PFSK-1 (cell line): ENCODE measurements at regions not wholly inside any gene's neighbourhood (a gene's known extent, or its start where the extent isn't known, plus 50 kb on each side); places are given as distances from the start of the nearest gene placed in this dataset.

Source experiments
- FOXP2 ChIP-seq: optimal IDR thresholded peaks from 2 replicates; pipeline ENCODE3; 2011; ENCODE audit warnings: borderline replicate concordance, control low read depth, inconsistent platforms; ENCODE audit not compliant: insufficient read depth; ENCODE audit errors: extremely low read length, extremely low read depth
- POLR2AphosphoS5 ChIP-seq: IDR thresholded peaks from 2 replicates; pipeline ENCODE4 v1.6.1; 2012; ENCODE audit warnings: low read depth, mild to moderate bottlenecking, control low read depth, low read length, moderate library complexity
- SIN3A ChIP-seq: IDR thresholded peaks from 2 replicates; pipeline ENCODE4 v1.6.1; 2012; ENCODE audit warnings: mild to moderate bottlenecking, low read length, moderate library complexity, borderline replicate concordance; ENCODE audit not compliant: insufficient read depth
- TAF1 ChIP-seq: IDR thresholded peaks from 2 replicates; pipeline ENCODE4 v1.6.1; 2012; ENCODE audit warnings: low read length, control low read depth, borderline replicate concordance; ENCODE audit not compliant: insufficient read depth
- TF ChIP-seq, protein P1 (sequence below), 2 experiments: IDR thresholded peaks; 2 replicates each; pipeline versions ENCODE4 v1.6.1 to v1.8.0; 2011 to 2012; ENCODE audit warnings: low read depth in 2 of 2, low read length in 2 of 2, control low read depth in 1 of 2, inconsistent platforms in 1 of 2, mild to moderate bottlenecking in 1 of 2, moderate library complexity in 1 of 2; ENCODE audit not compliant: insufficient read depth in 1 of 2

GRCh38 chrX:10984213-10984612, 126.9 kb upstream of the HCCS start:
- TF ChIP-seq POLR2AphosphoS5 = no peak
- TF ChIP-seq, protein P1, sequence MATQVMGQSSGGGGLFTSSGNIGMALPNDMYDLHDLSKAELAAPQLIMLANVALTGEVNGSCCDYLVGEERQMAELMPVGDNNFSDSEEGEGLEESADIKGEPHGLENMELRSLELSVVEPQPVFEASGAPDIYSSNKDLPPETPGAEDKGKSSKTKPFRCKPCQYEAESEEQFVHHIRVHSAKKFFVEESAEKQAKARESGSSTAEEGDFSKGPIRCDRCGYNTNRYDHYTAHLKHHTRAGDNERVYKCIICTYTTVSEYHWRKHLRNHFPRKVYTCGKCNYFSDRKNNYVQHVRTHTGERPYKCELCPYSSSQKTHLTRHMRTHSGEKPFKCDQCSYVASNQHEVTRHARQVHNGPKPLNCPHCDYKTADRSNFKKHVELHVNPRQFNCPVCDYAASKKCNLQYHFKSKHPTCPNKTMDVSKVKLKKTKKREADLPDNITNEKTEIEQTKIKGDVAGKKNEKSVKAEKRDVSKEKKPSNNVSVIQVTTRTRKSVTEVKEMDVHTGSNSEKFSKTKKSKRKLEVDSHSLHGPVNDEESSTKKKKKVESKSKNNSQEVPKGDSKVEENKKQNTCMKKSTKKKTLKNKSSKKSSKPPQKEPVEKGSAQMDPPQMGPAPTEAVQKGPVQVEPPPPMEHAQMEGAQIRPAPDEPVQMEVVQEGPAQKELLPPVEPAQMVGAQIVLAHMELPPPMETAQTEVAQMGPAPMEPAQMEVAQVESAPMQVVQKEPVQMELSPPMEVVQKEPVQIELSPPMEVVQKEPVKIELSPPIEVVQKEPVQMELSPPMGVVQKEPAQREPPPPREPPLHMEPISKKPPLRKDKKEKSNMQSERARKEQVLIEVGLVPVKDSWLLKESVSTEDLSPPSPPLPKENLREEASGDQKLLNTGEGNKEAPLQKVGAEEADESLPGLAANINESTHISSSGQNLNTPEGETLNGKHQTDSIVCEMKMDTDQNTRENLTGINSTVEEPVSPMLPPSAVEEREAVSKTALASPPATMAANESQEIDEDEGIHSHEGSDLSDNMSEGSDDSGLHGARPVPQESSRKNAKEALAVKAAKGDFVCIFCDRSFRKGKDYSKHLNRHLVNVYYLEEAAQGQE (IDR thresholded peaks at IDR 0.05; ENCODE audit: insufficient read depth in 1 of 2, low read depth in 2 of 2, low read length in 2 of 2) = no peak

- TF ChIP-seq SIN3A (no peak), TAF1 (no peak), POLR2AphosphoS5 (no peak), FOXP2 (no peak)
- TF ChIP-seq, protein P1 (IDR thresholded peaks at IDR 0.05; ENCODE audit: insufficient read depth in 1 of 2, low read depth in 2 of 2, low read length in 2 of 2) = no peak
Observed at GRCh38 chrX:10986616-10987015, 124.5 kb upstream of the HCCS start.

DNA sequence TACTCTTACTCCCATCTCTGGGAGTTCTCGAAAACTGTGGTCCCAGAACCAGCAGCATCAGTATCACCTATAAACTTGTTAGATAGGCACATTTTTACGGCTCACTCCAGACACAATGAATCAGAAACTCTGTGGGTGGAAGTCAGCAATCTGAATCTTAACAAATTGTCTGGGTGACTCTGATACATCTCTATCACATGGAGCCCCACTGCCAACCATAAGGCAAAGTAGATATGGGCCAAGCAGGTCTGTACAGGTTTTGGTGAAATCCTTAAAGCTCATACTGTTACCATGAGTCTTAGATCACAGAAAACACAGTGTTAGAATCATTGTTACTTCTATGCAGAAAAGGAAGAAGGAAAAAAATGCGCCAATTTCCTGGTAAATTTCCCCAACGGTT, 122.5 kb upstream of the HCCS start:
- no peak for TF ChIP-seq SIN3A
- TF ChIP-seq FOXP2 = no peak
- no peak for TF ChIP-seq POLR2AphosphoS5
- TF ChIP-seq, protein P1 (IDR thresholded peaks at IDR 0.05; ENCODE audit: insufficient read depth in 1 of 2, low read depth in 2 of 2, low read length in 2 of 2) = no peak
- no peak for TF ChIP-seq TAF1

GRCh38 chrX:10989386-10989785, 121.7 kb upstream of the HCCS start:
- TF ChIP-seq POLR2AphosphoS5 (no peak), SIN3A (no peak), FOXP2 (no peak), TAF1 (no peak)
- TF ChIP-seq, protein P1 (IDR thresholded peaks at IDR 0.05; ENCODE audit: insufficient read depth in 1 of 2, low read depth in 2 of 2, low read length in 2 of 2) = no peak

- TF ChIP-seq, protein P1 (IDR thresholded peaks at IDR 0.05; ENCODE audit: insufficient read depth in 1 of 2, low read depth in 2 of 2, low read length in 2 of 2) = no peak
- TF ChIP-seq POLR2AphosphoS5 (no peak), FOXP2 (no peak), TAF1 (no peak), SIN3A (no peak)
Observed at GRCh38 chrX:10990418-10990817, 120.7 kb upstream of the HCCS start.
